Suprapubic skin (tissue), 4 donors: ENCODE measurements at regions not wholly inside any gene's neighbourhood (a gene's known extent, or its start where the extent isn't known, plus 50 kb on each side); places are given as distances from the start of the nearest gene placed in this dataset.

ENCODE experiments used
- EP300 ChIP-seq: sonication (generic); formaldehyde crosslinking; IDR thresholded peaks from one replicate; pipeline ENCODE4 v1.6.1; 2017; ENCODE audit warnings: antibody characterized with exemption
- POLR2A ChIP-seq, 2 donors: fragments of 450-650 bp; IDR thresholded peaks; one replicate each; pipeline ENCODE4 v1.6.1; 2017; ENCODE audit warnings: antibody characterized with exemption in 2 of 2, mild to moderate bottlenecking in 2 of 2, moderate library complexity in 2 of 2
- POLR2AphosphoS5 ChIP-seq, 3 donors: sonication (generic); formaldehyde crosslinking; IDR thresholded peaks; one replicate each; pipeline ENCODE4 v1.6.1; 2017; ENCODE audit warnings: antibody characterized with exemption in 3 of 3
- TF ChIP-seq, protein P1 (sequence below), 2 donors: fragments of 200-600 bp in 1 of 2; fragments of 450-650 bp in 1 of 2; sonication (generic) in 1 of 2; IDR thresholded peaks; one replicate each; pipeline ENCODE4 v1.5.1; 2016 to 2019; ENCODE audit warnings: antibody characterized with exemption in 2 of 2, mild to moderate bottlenecking in 1 of 2, moderate library complexity in 1 of 2

DNA sequence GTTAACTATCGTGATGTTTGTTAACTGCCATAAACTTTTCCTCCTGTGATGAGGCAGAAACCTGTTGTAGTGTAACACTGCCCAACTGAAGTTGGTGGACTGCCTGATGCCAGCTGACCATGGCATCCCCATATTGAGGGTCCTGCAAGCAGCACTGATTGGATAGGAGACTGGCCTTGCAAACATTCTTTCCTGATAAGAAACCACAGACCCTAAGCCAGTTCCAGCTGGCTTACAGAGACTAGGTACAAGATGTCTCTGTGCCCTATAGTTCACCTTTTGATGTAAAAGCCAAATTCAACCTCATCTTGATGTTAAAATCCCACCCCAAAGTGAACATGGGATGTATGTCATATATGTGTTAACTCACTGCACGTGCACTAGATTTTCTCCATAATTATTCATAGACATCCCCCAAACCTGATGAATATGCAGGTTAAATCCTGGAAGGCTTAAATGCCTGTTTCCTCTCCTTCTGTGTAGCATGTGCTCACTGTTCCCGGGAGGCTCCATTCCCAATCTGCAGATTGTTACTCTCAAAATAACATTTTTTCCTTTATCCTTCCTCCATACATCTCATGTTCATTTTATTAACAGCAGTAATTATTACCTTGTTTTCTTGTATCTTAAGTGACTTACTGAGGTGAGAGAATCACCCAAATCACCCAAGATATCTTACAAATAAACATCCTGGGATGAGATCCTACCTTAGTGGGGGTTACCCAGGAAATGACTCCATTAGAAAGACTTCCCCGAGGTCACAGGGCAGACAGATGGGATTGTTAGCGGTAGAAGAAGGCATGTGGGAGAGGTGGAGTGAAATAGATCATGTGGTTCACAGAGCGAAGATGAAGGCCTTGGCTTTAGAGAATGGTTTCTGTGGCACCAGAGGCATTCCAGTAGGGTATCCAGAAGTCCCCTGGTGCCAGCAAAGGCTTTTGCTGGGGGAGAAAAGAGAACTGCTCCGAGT, 566.7 kb downstream of the CCDC171 start:
- TF ChIP-seq, protein P1, sequence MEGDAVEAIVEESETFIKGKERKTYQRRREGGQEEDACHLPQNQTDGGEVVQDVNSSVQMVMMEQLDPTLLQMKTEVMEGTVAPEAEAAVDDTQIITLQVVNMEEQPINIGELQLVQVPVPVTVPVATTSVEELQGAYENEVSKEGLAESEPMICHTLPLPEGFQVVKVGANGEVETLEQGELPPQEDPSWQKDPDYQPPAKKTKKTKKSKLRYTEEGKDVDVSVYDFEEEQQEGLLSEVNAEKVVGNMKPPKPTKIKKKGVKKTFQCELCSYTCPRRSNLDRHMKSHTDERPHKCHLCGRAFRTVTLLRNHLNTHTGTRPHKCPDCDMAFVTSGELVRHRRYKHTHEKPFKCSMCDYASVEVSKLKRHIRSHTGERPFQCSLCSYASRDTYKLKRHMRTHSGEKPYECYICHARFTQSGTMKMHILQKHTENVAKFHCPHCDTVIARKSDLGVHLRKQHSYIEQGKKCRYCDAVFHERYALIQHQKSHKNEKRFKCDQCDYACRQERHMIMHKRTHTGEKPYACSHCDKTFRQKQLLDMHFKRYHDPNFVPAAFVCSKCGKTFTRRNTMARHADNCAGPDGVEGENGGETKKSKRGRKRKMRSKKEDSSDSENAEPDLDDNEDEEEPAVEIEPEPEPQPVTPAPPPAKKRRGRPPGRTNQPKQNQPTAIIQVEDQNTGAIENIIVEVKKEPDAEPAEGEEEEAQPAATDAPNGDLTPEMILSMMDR (IDR thresholded peaks at IDR 0.05): no peak
- TF ChIP-seq POLR2A (IDR thresholded peaks at IDR 0.05) (no peak), EP300 (no peak), POLR2AphosphoS5 (IDR thresholded peaks at IDR 0.05) (no peak)
